Activated CD4-positive, alpha-beta T cell treated with anti-CD3 and anti-CD28 coated beads, Interleukin-2, amount 10 ng/mL, durations not matched to agents 24 days and 14 days (primary cell): ENCODE measurements at regions not wholly inside any gene's neighbourhood (a gene's known extent, or its start where the extent isn't known, plus 50 kb on each side); places are given as distances from the start of the nearest gene placed in this dataset.

Experiments
- DNase-seq: peaks from one replicate; pipeline ENCODE4 v3.0.0; 2022
- H3K27ac Mint-ChIP-seq: one replicate; pipeline ENCODE4 v1.8.0; 2022; ENCODE audit warnings: mild to moderate bottlenecking, mixed read lengths
- H3K27me3 Mint-ChIP-seq: one replicate; pipeline ENCODE4 v1.8.0; 2022; ENCODE audit warnings: mixed read lengths
- H3K36me3 Mint-ChIP-seq: one replicate; pipeline ENCODE4 v1.8.0; 2022; ENCODE audit warnings: low read depth, mild to moderate bottlenecking, mixed read lengths
- H3K4me1 Mint-ChIP-seq: one replicate; pipeline ENCODE4 v1.8.0; 2021; ENCODE audit warnings: mixed read lengths
- H3K4me3 Mint-ChIP-seq: one replicate; pipeline ENCODE4 v1.8.0; 2022; ENCODE audit warnings: mild to moderate bottlenecking, moderate library complexity, mixed read lengths
- H3K9me3 Mint-ChIP-seq: one replicate; pipeline ENCODE4 v1.8.0; 2021; ENCODE audit warnings: mixed read lengths
- intact Hi-C: fragments of 100-400 bp; cut with micrococcal nuclease; formaldehyde crosslinking; loops from one replicate; pipeline ENCODE4 v1.15.1; 2023

DNA sequence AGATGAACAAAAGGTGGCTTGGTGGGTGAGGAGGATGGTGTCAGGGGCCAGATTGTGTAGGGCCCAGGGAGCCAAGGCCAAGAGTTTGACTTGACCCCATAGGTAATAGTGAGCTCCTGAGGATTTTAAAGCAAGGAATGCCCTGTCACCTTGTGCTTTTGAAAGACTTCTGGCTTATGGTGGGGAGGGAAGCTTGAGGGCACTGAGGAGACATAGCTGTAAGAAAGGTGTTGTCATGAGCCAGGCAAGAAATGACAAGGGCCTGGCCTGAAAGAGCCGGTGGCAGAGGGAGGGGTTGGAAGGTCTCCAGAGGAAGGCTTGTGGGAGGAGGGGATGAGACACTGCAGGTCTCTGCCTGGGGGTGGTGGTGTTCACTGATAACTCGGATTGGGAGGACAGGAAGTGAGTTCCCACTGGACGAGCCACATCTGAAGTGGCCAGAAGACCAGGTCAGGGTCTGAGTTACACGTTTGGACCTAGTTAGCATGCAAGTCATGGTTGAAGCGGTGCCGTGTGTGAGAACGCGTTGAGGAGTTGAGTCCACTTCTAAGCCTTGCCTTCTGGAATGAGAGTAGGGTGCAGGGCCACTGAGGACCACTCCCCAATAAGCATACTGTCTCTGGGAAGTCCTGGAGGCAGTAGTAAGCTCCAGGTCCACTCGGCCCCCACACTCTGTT lies 64.3 kb downstream of the TET3 start:
- H3K9me3 Mint-ChIP-seq, result no peaks in the 10 kb centered on the region
- no peaks in the 10 kb centered on the region for H3K27me3 Mint-ChIP-seq
- intact Hi-C loops, result no loop called here
- peaks cover 33% of the 10 kb centered on the region for H3K4me1 Mint-ChIP-seq
- no peak overlapping the region for H3K27ac Mint-ChIP-seq
- H3K4me3 Mint-ChIP-seq, result no peak overlapping the region
- H3K36me3 Mint-ChIP-seq, result peaks cover 13% of the 10 kb centered on the region
- DNase-seq, result no peak

DNA sequence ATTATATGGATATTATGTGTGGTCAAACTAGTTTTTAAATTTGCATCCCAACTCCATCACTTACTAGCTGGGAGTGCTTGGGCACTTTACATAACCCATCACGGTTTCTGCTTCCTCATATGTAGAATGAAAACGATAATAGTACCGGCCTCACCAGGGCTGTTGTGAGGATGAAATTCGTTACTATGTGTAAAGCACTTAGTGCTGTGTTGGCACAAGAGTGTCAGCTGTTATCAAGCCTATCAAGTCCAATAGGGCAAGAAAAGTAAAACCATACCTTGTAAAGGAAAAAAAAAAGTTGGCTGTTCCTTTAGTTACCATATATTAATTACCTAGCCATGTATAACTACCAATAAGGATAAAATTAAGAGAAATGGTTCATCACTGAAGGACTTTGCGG lies 65.4 kb downstream of the TET3 start:
- Mint-ChIP-seq H3K36me3 (peaks cover 17% of the 10 kb centered on the region), H3K4me3 (no peak overlapping the region), H3K27me3 (no peaks in the 10 kb centered on the region), H3K27ac (no peak overlapping the region), H3K4me1 (peaks cover 37% of the 10 kb centered on the region), H3K9me3 (no peaks in the 10 kb centered on the region)
- no peak for DNase-seq
- intact Hi-C loops, result no loop called here

DNA sequence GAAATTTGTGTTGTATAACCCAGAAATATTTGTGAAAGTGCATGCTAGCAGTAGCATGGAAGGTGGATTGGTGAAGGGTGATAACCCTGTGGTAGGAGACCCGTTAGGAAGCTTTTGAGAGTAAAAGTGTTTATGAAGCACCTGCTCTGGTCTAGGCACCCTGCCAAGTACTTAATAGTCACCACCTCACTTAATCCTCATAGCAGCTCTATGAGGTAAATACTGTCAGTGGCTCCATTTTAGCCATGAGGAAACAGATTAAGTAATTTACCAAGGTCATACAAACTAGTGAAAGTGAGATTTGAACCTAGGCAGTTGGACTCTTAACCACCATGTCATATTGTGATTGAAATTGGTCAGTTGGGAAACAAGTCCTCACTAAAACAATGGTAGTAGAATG lies 66.8 kb downstream of the TET3 start:
- Mint-ChIP-seq H3K4me1 (peaks cover 33% of the 10 kb centered on the region), H3K27me3 (no peaks in the 10 kb centered on the region), H3K36me3 (peaks cover 19% of the 10 kb centered on the region), H3K27ac (no peak overlapping the region), H3K4me3 (no peak overlapping the region), H3K9me3 (no peaks in the 10 kb centered on the region)
- intact Hi-C loops, result no loop called here
- no peak for DNase-seq

DNA sequence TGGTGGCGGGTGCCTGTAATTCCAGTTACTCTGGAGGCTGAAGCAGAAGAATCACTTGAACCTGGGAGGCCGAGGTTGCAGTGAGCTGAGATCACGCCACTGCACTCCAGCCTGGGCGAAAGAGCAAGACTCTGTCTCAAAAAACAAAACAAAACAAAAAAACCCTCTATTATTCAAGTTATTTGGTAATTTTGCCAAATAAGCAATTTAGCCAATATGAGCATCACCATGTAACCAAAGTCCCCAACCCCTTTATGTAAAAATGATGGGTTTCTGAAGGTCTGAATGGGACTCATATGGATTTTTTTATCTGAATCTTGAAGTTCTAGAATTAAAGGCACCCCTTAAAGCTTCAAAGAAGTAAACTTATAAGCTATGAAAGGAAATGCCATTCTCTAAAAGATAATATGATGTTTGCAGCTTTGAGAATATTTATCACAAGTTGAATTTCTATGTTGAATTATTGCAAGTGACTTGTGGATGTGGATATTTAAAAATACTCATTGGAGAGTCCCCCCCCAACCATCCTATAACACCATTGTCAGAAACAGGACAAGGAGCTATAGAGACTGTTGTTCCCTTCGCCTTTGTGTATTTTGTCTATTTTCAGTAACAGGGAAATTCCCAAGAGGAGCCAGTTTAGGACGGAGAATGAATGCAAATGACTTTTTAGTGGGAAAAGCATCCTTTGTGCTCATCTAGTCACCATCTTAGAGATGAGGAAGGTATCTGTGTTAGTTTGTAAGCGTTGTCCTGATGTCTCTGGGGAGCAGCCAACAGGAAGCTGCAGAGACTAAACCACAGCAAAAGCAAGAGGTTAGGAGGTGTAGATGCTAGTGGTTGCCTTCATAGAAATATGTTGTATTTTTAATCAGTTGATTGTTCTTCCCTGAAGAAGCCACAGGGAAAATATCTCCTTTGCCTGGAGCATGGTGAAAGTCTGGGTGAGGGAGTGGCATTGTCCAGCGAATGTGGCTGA lies 68.3 kb downstream of the TET3 start:
- intact Hi-C loops, result no loop called here
- Mint-ChIP-seq H3K9me3 (no peaks in the 10 kb centered on the region), H3K36me3 (peaks cover 17% of the 10 kb centered on the region), H3K27ac (peak overlapping the region; percentile 76), H3K4me1 (peaks cover 33% of the 10 kb centered on the region), H3K4me3 (peak overlapping the region; percentile 47), H3K27me3 (no peaks in the 10 kb centered on the region)
- peak; percentile 74 for DNase-seq

DNA sequence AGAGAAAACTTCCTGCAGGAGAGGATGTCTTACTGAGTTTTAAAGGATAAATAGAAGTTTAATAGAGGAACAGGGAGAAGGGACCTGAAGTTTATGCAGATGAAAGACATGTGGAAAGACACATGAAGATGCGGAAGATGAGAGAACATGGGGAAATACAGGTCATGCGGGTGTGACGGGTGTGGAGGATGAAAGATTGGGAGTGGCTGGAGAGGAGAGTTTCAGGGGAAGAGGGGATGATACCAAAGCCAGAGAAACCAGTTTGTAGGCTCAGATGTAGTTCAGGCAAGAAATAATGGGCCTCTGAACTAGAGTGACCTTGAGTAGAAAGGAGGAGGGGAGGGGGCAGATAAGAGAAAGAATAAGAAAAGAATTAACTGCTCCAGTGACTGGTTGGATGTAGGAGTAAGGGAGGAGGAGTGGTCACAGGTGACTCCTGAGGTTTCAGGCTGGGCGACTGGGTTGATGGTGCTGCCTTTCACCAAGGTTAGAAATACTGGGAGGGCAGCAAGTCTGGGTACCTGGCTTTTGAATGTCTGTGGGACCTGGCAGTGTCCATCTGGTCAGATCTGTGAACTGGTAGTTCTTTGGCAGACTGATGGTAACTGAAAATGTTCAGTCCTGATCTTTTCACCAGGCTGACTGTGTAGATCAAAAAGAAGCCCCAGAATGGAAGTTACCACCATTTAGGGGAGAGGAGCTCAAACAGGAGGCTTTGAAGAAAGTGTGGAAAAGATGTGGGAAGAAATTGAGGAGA lies 69.4 kb downstream of the TET3 start:
- intact Hi-C loops, result no loop called here
- DNase-seq, result no peak
- no peaks in the 10 kb centered on the region for H3K27me3 Mint-ChIP-seq
- peaks cover 29% of the 10 kb centered on the region for H3K4me1 Mint-ChIP-seq
- H3K36me3 Mint-ChIP-seq, result peaks cover 14% of the 10 kb centered on the region
- H3K27ac Mint-ChIP-seq, result no peak overlapping the region
- no peaks in the 10 kb centered on the region for H3K9me3 Mint-ChIP-seq
- H3K4me3 Mint-ChIP-seq, result peak overlapping the region; percentile 47

DNA sequence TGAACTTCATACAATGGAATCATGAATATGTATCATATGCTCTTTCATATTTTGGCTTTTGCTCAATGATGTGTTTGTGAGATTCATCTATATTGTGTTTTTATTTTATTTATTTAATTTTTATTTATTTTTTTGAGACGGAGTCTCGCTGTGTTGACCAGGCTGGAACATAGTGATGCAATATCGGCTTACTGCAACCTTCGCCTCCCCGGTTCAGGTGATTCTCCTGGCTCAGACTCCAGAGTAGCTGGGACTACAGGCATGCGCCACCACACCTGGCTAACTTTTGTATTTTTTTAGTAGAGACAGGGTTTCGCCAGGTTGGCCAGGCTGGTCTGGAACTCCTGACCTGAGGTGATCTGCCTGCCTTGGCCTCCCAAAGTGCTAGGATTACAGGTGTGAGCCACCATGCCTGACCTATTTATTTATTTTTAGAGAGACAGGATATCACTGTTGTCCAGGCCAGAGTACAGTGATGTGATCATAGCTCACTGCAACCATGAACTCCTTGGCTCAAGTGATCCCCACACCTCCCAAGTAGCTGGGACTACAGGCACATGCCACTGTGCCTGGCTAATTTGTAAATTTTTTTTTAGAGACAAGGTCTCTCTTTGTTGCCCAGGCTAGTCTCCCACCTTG lies 74.5 kb downstream of the TET3 start:
- no peak overlapping the region for H3K4me3 Mint-ChIP-seq
- H3K4me1 Mint-ChIP-seq, result peaks cover 4% of the 10 kb centered on the region
- H3K27me3 Mint-ChIP-seq, result no peaks in the 10 kb centered on the region
- no peak overlapping the region for H3K27ac Mint-ChIP-seq
- intact Hi-C loops, result no loop called here
- no peak for DNase-seq
- no peaks in the 10 kb centered on the region for H3K9me3 Mint-ChIP-seq
- H3K36me3 Mint-ChIP-seq, result peaks cover 14% of the 10 kb centered on the region

DNA sequence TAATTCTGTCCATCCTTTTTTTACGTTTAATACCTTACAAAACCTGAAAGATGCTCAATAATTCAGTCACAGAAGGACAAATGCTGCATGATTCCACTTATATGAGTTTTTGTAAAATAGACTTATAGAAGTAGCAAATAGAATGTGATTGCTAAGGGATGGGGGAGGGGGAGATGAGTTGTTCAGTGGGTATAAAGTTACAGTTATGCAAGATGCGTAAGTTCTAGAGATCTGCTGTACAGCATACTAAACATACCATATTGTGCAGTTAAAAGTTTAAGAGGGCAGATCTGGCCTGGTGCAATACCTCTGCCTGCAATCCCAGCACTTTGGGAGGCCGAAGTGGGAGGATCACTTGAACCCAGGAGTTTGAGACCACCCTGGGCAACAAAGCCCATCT lies 78.8 kb downstream of the TET3 start:
- Mint-ChIP-seq H3K4me1 (peaks cover 6% of the 10 kb centered on the region), H3K27ac (no peak overlapping the region), H3K36me3 (peaks cover 9% of the 10 kb centered on the region), H3K9me3 (no peaks in the 10 kb centered on the region), H3K27me3 (no peaks in the 10 kb centered on the region), H3K4me3 (no peak overlapping the region)
- DNase-seq, result no peak
- intact Hi-C loops, result no loop called here

DNA sequence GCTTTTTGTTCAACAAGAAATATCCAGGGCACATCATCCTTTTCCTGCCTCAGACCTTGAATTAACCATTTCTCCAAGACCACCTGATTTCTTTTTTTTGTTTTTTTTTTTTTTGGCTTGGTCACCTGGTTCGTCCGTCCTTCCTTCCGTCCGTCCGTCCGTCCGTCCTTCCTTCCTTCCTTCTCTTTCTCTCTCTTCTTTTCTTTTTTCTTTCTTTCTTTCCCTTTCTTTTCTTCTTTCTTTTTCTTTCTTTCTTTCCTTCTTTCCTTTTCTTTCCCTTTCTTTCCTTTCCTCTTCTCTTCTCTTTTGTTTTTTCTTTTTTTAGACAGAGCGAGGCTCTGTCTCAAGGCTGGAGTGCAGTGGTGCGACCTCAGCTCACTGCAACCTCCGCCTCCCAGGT lies 80.7 kb downstream of the TET3 start:
- DNase-seq, result no peak
- Mint-ChIP-seq H3K27me3 (no peaks in the 10 kb centered on the region), H3K36me3 (peaks cover 19% of the 10 kb centered on the region), H3K27ac (no peak overlapping the region), H3K9me3 (no peaks in the 10 kb centered on the region), H3K4me3 (no peak overlapping the region), H3K4me1 (peaks cover 6% of the 10 kb centered on the region)
- intact Hi-C loops, result no loop called here

DNA sequence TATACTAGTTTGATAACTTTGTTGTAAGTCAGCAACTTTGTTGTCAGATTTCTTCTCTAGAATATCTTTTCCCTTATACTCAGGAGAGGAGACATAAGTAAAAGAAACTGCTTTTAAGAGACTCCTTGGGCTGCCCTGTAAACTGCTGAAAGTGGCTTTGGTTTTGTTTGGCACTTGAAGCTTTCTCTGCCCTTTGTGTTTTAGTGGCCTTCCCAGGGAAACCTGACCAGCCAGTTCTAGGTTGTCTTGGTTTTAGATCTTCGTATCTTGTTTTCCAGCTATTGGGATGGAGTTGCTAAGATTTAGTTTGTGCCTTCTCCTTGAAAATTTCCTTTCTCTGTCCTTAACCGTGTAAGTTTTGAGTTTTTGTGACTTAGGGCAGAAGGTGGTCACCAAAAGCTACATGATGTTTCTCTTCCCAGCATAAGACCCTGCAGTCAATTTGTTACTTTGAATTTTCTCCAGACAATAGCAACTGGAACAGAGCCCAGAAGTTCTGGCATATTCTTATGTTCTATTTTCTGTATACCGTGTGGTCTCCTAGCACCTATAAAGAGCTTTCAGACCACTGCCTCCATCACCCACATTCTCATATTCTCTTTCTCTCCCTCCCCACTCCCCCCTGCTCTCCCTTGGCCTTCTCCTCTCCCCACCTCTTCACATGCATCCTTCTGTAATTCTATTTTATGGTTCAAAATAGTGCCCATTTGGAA lies 81.1 kb downstream of the BOLA3 start:
- Mint-ChIP-seq H3K4me3 (no peak overlapping the region), H3K4me1 (peaks cover 6% of the 10 kb centered on the region), H3K36me3 (peaks cover 20% of the 10 kb centered on the region), H3K9me3 (no peaks in the 10 kb centered on the region), H3K27ac (no peak overlapping the region), H3K27me3 (no peaks in the 10 kb centered on the region)
- intact Hi-C loops, result no loop called here
- no peak for DNase-seq

DNA sequence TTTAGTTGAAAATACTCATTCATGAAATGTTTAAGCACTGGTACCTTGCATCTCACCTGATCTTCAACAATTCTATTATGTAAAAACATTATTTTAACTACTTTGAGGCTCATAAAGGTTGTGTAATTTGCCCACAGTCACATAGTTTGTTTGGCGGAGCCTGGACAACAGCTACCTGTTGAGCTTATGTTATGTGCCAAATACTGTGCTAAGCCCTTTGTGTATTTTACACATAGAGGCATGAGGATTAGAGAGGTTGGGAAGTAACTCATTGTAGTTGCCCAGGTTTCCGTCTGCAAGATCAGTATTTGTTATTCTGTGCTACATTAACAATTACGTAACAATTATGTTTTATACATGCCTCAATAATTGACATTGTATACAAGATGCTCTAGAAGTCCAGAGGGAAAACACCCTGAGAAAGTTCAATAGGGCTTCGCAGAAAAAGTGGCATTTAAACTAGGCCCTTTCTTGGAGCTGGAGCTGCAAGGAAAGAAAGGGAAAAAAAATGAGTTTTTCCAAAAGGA lies 80.4 kb downstream of the BOLA3 start:
- H3K27me3 Mint-ChIP-seq, result no peaks in the 10 kb centered on the region
- no peak overlapping the region for H3K4me3 Mint-ChIP-seq
- peaks cover 20% of the 10 kb centered on the region for H3K36me3 Mint-ChIP-seq
- no peak overlapping the region for H3K27ac Mint-ChIP-seq
- no peak for DNase-seq
- intact Hi-C loops, result no loop called here
- H3K4me1 Mint-ChIP-seq, result peaks cover 7% of the 10 kb centered on the region
- no peaks in the 10 kb centered on the region for H3K9me3 Mint-ChIP-seq

DNA sequence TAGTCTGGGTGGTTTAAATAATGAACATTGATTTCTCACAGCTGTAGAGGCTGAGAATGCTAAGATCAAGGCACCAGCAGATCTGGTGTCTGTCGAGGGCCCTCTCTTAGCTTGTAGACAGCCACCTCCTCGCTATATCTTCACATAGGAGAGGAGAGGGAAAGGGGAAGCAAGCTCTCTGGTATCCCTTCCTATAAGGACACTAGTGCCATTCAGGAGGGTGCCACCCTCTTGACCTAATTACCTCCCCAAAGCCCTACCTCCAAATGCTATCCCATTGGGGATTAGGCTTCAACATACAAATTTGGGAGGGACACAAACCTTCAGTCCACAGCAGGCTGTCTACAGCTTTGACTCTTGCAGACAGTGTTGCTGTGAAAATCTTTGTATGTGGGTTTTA lies 76.7 kb downstream of the BOLA3 start:
- peaks cover 28% of the 10 kb centered on the region for H3K36me3 Mint-ChIP-seq
- peaks cover 10% of the 10 kb centered on the region for H3K4me1 Mint-ChIP-seq
- intact Hi-C loops, result no loop called here
- H3K9me3 Mint-ChIP-seq, result no peaks in the 10 kb centered on the region
- no peak overlapping the region for H3K4me3 Mint-ChIP-seq
- DNase-seq, result no peak
- H3K27ac Mint-ChIP-seq, result no peak overlapping the region
- H3K27me3 Mint-ChIP-seq, result no peaks in the 10 kb centered on the region

DNA sequence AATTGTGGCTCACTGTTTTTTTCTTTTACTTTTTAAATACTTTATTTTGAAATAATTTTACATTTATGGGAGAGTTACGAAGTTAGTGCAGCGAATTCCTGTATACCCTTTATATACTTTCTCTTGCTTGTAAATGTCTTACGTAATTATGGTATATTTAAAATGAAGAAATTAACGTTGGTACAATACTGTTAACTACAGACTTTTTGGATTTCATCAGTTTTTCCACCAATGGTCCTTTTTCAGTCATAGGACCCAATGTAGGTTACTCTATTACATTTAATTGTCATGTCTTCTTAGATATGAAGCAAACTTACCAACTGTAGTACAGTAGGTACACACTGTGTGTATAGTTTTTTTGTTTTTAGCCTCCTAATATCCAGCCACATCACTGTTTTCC lies 76.3 kb downstream of the BOLA3 start:
- no peak overlapping the region for H3K27ac Mint-ChIP-seq
- H3K4me3 Mint-ChIP-seq, result no peak overlapping the region
- no peaks in the 10 kb centered on the region for H3K9me3 Mint-ChIP-seq
- H3K27me3 Mint-ChIP-seq, result no peaks in the 10 kb centered on the region
- peaks cover 10% of the 10 kb centered on the region for H3K4me1 Mint-ChIP-seq
- no peak for DNase-seq
- intact Hi-C loops, result no loop called here
- peaks cover 31% of the 10 kb centered on the region for H3K36me3 Mint-ChIP-seq

DNA sequence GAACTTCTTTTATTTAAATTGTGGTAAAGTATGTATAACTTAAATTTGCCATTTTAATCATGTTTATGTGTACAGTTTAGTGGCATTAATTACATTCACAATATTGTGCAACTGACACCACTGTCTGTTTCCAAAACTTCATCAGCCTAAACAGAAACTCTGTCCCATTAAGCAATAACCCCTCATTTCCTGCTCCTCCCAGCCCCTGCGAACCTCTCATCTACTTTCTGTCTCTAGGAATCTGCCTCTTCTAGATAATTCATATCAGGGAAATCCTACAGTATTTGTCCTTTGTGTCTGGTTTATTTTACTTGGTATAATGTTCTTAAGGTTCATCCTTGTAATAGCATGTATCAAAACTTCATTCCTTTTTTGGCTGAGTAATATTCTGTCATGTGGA lies 75.1 kb downstream of the BOLA3 start:
- intact Hi-C loops, result no loop called here
- Mint-ChIP-seq H3K9me3 (no peaks in the 10 kb centered on the region), H3K27me3 (no peaks in the 10 kb centered on the region), H3K27ac (no peak overlapping the region), H3K4me3 (no peak overlapping the region), H3K4me1 (peaks cover 9% of the 10 kb centered on the region), H3K36me3 (peaks cover 34% of the 10 kb centered on the region)
- no peak for DNase-seq
